HG02763 (cell line): ENCODE measurements at regions not wholly inside any gene's neighbourhood (a gene's known extent, or its start where the extent isn't known, plus 50 kb on each side); places are given as distances from the start of the nearest gene placed in this dataset.

Source experiments
- ATAC-seq: cut with Tn5 transposase; IDR thresholded peaks from one replicate; pipeline ENCODE4 v1.9.1; 2021; ENCODE audit warnings: mild to moderate bottlenecking, moderate library complexity; ENCODE audit not compliant: unreplicated experiment

DNA sequence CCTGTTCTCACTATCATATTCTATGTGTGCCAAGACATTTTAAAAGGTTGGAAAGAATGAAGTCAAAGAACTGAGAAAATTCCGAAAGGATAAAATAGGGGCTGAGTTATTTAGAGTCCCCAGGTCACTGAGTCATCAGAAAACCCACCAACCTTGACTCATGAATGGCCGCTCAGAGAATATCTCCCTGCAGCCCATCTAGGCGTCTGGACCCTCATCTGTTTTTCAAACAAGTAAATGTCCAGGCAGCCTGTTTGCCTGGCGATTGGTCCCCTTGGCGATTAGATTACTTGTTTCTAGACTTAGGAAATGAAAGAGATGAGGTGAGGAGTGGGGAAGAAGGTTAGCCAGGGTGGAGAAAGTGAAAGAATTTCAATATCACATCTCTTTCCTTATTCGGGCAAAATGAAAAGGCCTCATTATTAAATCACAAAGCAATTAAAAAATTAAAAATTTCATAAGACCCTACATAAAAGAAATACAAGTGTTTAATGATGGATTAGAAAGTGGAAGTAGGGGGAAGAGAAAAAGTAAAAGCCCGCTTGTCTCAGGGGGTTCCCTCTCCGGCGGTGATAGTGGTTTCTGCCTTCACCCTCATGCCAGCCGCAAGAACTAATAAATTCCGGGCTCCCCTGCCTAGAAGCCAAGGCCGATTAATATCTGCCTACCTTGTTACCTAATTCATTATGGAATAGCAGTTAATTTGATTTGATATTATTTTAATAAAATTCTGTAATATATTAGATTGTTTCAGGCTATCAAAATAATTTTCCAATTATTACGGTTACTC, 415.9 kb downstream of the BCL11B start:
- ATAC-seq = no peak

GRCh38 chr14:98858158-98858557, 413.8 kb downstream of the BCL11B start:
- no peak for ATAC-seq

GRCh38 chr14:98858561-98858960, 413.4 kb downstream of the BCL11B start:
- no peak for ATAC-seq

GRCh38 chr14:98859301-98859700, 412.7 kb downstream of the BCL11B start:
- ATAC-seq = no peak

DNA sequence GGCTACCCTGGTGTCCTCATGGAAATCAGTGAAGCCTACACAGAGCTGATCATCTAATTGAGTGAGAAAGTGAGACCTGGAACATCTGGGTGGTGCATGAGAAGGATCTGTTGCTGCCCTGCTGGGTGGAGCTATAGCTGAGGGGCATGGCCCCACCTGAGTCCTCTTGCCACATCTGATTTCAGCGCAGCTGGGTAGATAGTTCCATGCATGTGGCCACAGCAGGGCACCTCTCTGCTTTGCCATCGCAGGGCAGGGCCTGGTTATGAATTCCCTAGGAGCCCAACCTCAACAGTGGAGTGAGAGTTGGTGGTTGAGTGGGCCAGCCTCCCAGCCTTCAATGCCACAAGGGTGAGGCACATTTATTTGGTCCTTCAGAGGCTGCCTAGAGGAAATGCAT, 407.8 kb downstream of the BCL11B start:
- ATAC-seq = no peak

DNA sequence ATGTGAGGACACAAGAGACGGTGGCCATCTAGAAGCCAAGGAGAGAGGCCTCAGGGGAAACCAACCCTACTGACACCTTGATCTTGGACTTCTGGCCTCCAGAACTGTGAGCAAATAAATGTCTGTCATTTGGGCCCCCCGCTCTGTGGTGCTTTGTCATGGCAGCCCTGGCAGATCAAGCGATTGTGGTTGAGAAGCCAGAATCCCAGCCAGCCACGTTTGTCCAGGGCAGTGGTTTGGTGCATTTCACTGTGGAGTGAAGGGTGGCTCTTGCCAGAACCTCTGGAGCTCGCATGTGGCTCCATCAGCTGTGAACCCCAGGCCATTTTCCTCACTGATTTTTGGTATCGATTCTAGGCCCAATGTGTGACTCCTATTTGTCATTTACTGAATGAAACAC, 404.9 kb downstream of the BCL11B start:
- no peak for ATAC-seq

- no peak for ATAC-seq
Measured at GRCh38 chr14:98867726-98868125, 404.3 kb downstream of the BCL11B start.

GRCh38 chr14:98868866-98869265, 403.1 kb downstream of the BCL11B start:
- ATAC-seq = no peak

GRCh38 chr14:98871796-98872195, 400.2 kb downstream of the BCL11B start:
- ATAC-seq = no peak

GRCh38 chr14:98877065-98877464, 394.9 kb downstream of the BCL11B start:
- ATAC-seq = no peak

DNA sequence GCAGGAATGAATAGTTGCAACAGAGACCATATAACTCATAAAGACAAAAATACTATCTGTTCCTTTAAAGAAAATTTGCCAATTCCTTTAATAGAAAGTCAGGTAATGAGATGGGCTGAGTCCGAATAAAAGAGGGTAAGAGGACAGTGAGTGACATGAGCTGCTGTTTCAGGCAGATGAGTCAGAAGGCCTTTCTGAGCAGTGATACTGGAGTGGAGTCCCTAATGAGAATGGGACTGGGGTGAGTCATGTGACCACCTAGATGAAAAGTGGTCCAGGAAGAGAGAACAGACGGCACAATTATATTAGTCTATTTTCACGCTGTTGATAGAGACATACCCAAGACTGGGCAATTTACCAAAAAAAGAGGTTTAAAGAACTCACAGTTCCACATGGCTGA, 393.7 kb downstream of the BCL11B start:
- no peak for ATAC-seq

DNA sequence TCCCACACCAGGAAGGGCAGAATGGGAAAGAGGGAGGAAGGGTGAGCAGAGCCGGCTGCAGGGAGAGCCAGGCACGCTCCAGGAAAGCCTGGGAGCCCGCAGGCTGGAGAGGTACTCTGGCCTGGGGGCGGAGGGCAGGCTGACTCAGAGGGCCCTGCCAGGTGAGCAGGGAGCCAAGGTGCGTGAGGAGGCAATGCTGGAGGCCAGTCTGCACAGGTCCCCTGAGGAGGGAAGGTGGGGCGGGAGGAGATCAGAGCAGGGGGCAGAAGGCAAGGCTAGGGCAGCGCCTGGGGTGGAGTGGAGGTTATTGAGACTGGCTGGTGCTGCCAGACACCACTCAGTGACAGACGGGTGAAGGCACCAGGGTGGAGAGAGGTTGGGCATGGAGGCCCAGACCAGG, 385.0 kb downstream of the BCL11B start:
- ATAC-seq = no peak

DNA sequence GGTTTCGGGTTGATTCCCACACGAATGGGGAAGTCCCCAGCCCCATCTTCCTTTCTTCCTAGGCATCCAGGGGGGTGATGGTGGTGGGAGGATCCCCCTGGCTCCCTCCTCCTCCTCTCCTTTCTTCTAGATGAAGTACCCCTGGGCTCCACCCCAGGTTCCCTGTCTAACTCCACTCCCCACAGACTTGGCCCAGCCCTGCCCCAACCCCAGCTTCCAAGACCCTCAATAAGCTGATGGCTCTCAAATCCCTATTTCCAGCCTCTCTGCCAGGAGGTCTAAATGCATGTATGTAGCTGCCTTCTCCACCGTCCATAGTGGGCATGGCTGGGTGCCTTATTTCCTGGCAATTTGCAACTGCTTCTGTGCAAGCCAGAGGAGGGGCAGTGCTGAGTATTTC, 383.7 kb downstream of the BCL11B start:
- no peak for ATAC-seq

DNA sequence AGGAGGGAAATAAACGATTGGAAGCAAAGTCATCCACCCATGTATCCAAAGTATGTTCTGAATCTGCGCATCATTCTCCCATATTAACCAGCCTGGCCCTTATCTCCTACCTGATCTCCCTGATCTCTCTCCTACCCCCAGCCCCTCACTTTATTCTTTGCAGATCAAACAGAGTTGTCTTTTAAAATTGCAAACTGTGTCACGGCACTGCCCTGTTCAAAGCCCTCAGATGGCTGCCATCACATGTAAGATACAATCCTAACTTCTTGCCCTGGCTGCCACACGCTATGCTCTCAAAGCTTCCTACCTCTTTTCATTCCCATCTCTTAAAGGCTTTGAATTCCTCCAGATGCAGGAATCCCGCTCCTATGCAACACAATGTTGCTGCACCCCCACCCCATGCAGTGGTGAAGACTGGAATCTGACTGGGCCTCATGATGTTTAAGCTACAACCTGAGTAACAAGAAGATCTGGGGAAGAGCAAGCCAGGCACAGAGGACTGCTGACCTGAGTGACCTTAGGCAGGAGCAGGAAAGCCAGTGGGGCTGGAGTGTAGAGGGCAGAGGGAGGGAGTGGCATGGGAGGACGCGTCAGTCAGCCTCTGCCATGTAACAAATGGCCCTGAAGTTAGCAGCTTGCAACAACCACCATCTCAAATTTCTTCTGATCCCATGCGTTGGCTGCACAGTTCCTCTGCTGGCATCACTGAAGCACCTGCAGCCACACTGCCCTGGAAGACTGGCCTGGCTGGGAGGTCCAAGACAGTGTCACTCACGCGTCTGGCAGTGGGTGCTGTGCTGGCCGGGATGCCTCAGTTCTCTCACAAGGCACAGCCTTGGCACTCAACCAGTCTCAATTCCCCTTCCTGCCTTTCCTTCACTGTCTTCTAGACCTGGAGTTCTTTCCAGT, 382.8 kb downstream of the BCL11B start:
- ATAC-seq = no peak

DNA sequence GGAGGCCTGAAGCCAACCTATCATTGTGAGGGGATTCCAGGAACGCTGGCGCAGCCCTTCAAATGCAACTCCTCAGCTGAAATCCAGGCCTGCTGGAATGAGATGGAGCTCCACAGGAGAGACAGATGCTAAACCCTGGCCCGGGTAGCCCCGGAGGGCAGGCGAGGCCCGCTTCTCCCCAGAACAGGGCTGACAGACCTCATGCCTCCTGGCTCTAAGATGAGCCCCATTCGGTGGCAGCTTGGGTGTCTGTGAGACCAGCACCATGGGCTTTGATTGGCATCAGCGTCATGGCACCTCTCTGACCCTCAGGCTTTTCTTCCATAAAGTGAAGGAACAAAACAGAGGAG, 382.2 kb downstream of the BCL11B start:
- no peak for ATAC-seq

DNA sequence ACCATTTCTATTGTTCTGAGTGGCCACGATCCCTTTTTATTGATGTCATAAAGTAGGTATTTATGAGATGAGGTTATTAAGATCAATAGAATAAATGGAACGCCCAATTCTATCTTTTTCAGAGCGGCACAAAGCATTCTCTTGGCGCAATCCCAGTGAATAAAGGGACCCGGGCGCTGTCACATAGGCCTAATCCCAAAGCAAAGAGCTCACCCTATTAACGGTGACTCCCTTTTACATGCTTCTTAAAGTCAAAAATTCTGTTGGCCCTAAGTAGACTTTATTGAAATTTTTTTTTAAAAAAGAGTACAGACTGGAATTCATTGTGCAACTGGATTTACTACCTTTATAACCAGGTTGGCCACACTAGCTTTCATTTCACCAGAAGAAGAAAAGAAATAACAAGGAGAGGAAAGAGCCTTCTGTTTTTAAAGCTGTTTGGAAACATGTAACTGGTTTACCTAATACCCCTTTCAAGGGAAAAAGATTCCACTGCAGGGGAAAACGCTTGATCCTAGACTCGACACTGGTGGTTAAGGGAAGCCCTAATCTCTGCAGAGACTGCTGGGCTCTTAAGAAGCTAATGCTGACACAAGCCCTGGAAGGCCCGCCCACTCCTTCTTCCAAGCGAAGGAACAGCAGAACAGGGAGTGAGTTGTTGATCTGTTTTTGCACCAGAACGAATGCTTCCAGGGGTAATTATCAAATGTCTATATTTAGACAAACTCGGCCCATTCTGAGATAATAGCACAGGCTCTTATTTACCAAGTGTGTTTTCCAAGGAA, 381.2 kb downstream of the BCL11B start:
- ATAC-seq = no peak

DNA sequence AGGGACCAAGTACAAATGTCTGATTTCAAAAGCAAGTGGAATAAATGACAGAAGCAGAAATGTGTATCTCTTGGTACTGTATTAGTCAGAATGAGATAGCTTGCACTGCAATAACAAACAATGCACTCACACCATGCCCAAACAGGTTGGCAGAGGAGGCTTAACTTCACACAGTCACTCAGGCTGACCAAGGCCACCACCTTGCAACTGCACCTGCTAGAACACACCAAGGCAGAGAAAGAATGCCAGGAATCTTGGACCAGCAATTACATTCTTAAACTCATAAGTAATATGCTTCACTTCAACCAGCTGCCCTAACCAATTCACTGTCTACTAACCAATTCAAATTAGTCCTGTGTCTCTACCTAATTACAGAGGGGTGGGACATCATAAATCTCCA, 378.3 kb downstream of the BCL11B start:
- ATAC-seq = no peak

DNA sequence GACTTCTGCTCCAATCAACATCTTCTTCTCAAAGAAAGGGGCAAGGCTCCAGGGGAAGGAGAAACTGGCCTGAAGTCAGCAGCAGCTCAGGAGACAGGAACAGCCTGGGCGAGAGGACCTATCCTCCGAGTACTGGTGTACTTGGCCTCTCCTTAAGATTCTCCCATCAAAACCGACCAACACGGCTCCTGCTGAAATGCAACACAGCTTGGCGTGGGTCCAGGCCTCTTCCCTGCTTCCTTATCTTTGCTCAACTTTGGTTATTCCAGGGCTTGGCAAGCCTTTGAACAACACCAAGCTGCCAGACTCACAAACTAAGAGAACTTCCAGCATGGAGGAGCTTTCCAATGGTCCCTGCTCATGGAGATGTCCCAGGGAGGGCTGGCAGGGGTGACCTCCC, 377.4 kb downstream of the BCL11B start:
- no peak for ATAC-seq

GRCh38 chr14:98896449-98896848, 375.5 kb downstream of the BCL11B start:
- no peak for ATAC-seq

DNA sequence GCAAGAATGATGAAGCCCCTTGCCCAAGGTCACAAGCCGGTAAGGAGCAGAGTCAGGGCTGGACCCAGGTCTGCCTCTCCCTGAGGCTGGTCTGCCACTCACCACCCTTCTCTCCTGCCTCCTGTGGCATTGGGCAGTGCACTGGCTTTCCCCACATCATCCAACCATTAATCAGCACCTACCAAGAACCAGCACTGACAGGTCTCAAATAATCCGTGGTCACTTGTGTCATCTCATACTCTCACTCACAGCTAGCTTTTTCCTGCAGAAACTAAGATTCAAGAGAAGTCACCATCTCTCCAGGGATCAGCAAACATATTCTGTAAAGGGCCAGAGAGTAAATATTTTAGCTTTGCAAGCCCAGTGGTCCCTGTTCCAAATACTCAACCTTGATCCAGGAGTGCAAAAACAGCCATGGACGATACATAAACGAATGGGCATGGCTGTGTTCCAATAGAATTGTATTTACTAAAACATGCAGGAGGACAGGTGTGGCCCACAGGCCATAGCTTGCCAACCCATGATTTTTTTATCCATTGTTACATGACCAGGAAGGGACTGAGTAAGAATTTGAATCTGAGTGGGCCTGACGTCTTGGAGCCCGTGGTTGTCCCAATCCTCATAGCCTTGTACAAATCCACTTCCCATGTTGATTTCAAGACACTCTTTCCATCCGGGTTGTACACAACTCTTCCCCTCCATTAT, 374.2 kb downstream of the BCL11B start:
- no peak for ATAC-seq

DNA sequence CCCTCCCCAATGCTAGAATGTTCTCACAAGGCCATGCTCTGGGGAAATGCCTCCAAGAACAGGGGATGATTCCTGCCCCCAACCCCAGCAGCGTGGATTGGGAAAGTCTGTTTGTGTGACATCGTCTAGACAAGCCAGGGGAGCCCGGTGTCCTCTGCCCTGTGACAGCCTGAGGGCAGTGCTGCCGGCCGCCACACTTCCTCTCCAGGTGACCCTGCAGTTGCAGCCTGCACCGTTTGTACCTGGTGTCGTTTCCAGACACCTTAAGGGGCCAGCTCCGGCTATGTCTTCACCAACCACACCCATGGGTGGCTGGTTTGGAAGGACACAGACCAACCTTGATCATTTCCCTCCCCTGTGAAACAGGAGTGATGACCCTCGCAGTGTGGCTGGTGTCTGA, 372.6 kb downstream of the BCL11B start:
- ATAC-seq = no peak
